OCI-LY1 (cell line): ENCODE measurements at regions not wholly inside any gene's neighbourhood (a gene's known extent, or its start where the extent isn't known, plus 50 kb on each side); places are given as distances from the start of the nearest gene placed in this dataset.

Experiments used
- H2AFZ ChIP-seq: fragments of 200-600 bp; sonication (generic), shearing (Covaris generic); 2 replicates; pipeline ENCODE4 v1.6.0; 2014; ENCODE audit warnings: antibody characterized with exemption, mild to moderate bottlenecking, low read length
- H3F3A ChIP-seq: fragments of 200-600 bp; sonication (generic), shearing (Covaris generic); 2 replicates; pipeline ENCODE4 v1.6.0; 2014; ENCODE audit warnings: mild to moderate bottlenecking, antibody characterized with exemption, low read length, moderate library complexity; ENCODE audit not compliant: insufficient read depth
- H3K27ac ChIP-seq: fragments of 200-600 bp; sonication (generic); 2 replicates; pipeline ENCODE4 v1.5.1; 2014; ENCODE audit warnings: low read length, mixed run types, mild to moderate bottlenecking, low read depth; ENCODE audit not compliant: poor library complexity, severe bottlenecking
- H3K27me3 ChIP-seq: fragments of 200-600 bp; sonication (generic); 2 replicates; pipeline ENCODE4 v1.6.0; 2014; ENCODE audit warnings: antibody characterized with exemption, mild to moderate bottlenecking, low read length, moderate library complexity; ENCODE audit not compliant: insufficient read depth
- H3K36me3 ChIP-seq: fragments of 200-600 bp; sonication (generic); 2 replicates; pipeline ENCODE4 v1.6.1; 2014; ENCODE audit warnings: mild to moderate bottlenecking, antibody characterized with exemption, low read length, moderate library complexity, mixed read lengths; ENCODE audit not compliant: insufficient read depth
- H3K4me1 ChIP-seq: fragments of 200-600 bp; sonication (generic); 2 replicates; pipeline ENCODE4 v1.5.1; 2014; ENCODE audit warnings: mild to moderate bottlenecking, low read length, moderate library complexity; ENCODE audit not compliant: insufficient read depth, severe bottlenecking
- H3K4me2 ChIP-seq: fragments of 200-600 bp; sonication (generic), shearing (Covaris generic); 2 replicates; pipeline ENCODE4 v1.6.1; 2014; ENCODE audit warnings: low read length
- H3K4me3 ChIP-seq: fragments of 200-600 bp; sonication (generic); 2 replicates; pipeline ENCODE4 v1.5.1; 2014; ENCODE audit warnings: low read length, low read depth, mild to moderate bottlenecking, mixed read lengths; ENCODE audit not compliant: poor library complexity, severe bottlenecking
- H3K79me2 ChIP-seq: fragments of 200-600 bp; shearing (Covaris generic); 2 replicates; pipeline ENCODE4 v1.6.1; 2016; ENCODE audit warnings: mixed run types, low read length, mixed read lengths; ENCODE audit not compliant: insufficient read depth
- H3K9ac ChIP-seq: fragments of 200-600 bp; sonication (generic), shearing (Covaris generic); 2 replicates; pipeline ENCODE4 v1.6.1; 2014; ENCODE audit warnings: mild to moderate bottlenecking, low read length, mixed read lengths
- H3K9me2 ChIP-seq: fragments of 200-600 bp; sonication (generic), shearing (Covaris generic); 2 replicates; pipeline ENCODE4 v1.6.1; 2014; ENCODE audit warnings: low read depth, mild to moderate bottlenecking, low read length, mixed read lengths
- H3K9me3 ChIP-seq: fragments of 200-600 bp; shearing (Covaris generic); 2 replicates; pipeline ENCODE4 v1.6.1; 2014; ENCODE audit warnings: low read length, mixed read lengths
- H4K20me1 ChIP-seq: fragments of 200-600 bp; sonication (generic), shearing (Covaris generic); 2 replicates; pipeline ENCODE4 v1.6.0; 2016; ENCODE audit warnings: mild to moderate bottlenecking, low read length; ENCODE audit not compliant: insufficient read depth
- EZH2 ChIP-seq: fragments of 200-600 bp; sonication (generic), shearing (Covaris generic); IDR thresholded peaks from 2 replicates; pipeline ENCODE4 v1.8.0; 2017; ENCODE audit warnings: borderline replicate concordance, mixed run types, mild to moderate bottlenecking, antibody characterized with exemption, low read length, moderate library complexity, mixed read lengths
- TF ChIP-seq, protein P1 (sequence below): fragments of 200-600 bp; sonication (generic), shearing (Covaris generic); IDR thresholded peaks from 2 replicates; pipeline ENCODE4 v1.5.1; 2017; ENCODE audit warnings: mild to moderate bottlenecking, antibody characterized with exemption, low read length, moderate library complexity, mixed read lengths

GRCh38 chr14:101071493-101071906, 168.0 kb upstream of the RTL1 start:
- H3K27ac ChIP-seq = no peak overlapping the region
- H3K27me3 ChIP-seq = no peaks in the 10 kb centered on the region
- H2AFZ ChIP-seq = no peak overlapping the region
- H3K9me3 ChIP-seq = no peaks in the 10 kb centered on the region
- no peaks in the 10 kb centered on the region for H3K36me3 ChIP-seq
- H4K20me1 ChIP-seq = no peaks in the 10 kb centered on the region
- no peak overlapping the region for H3K9ac ChIP-seq
- no peaks in the 10 kb centered on the region for H3K9me2 ChIP-seq
- TF ChIP-seq, protein P1, sequence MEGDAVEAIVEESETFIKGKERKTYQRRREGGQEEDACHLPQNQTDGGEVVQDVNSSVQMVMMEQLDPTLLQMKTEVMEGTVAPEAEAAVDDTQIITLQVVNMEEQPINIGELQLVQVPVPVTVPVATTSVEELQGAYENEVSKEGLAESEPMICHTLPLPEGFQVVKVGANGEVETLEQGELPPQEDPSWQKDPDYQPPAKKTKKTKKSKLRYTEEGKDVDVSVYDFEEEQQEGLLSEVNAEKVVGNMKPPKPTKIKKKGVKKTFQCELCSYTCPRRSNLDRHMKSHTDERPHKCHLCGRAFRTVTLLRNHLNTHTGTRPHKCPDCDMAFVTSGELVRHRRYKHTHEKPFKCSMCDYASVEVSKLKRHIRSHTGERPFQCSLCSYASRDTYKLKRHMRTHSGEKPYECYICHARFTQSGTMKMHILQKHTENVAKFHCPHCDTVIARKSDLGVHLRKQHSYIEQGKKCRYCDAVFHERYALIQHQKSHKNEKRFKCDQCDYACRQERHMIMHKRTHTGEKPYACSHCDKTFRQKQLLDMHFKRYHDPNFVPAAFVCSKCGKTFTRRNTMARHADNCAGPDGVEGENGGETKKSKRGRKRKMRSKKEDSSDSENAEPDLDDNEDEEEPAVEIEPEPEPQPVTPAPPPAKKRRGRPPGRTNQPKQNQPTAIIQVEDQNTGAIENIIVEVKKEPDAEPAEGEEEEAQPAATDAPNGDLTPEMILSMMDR = no peak
- TF ChIP-seq EZH2 = no peak
- H3K4me1 ChIP-seq = no peaks in the 10 kb centered on the region
- no peaks in the 10 kb centered on the region for H3K79me2 ChIP-seq
- H3K4me2 ChIP-seq = no peak overlapping the region
- H3K4me3 ChIP-seq = no peak overlapping the region
- H3F3A ChIP-seq = no peaks in the 10 kb centered on the region

GRCh38 chr14:101072070-101072469, 168.5 kb upstream of the RTL1 start:
- no peak overlapping the region for H3K4me2 ChIP-seq
- H3K27ac ChIP-seq = no peak overlapping the region
- H3K4me1 ChIP-seq = no peaks in the 10 kb centered on the region

GRCh38 chr14:101072531-101072930, 169.0 kb upstream of the RTL1 start:
- Histone ChIP-seq H3K4me1 (no peaks in the 10 kb centered on the region), H3K36me3 (no peaks in the 10 kb centered on the region), H3K27ac (no peak overlapping the region), H3K9me2 (no peaks in the 10 kb centered on the region), H2AFZ (no peak overlapping the region), H4K20me1 (no peaks in the 10 kb centered on the region), H3K4me2 (no peak overlapping the region), H3K79me2 (no peaks in the 10 kb centered on the region), H3K27me3 (no peaks in the 10 kb centered on the region), H3K4me3 (no peak overlapping the region), H3K9me3 (no peaks in the 10 kb centered on the region), H3F3A (no peaks in the 10 kb centered on the region), H3K9ac (no peak overlapping the region)
- no peak for TF ChIP-seq EZH2
- TF ChIP-seq, protein P1 = no peak

More at GRCh38 chr14:101072070-101072469, 168.5 kb upstream of the RTL1 start:
- Histone ChIP-seq H3K36me3 (no peaks in the 10 kb centered on the region), H3K9ac (no peak overlapping the region), H3K4me3 (no peak overlapping the region), H3K79me2 (no peaks in the 10 kb centered on the region), H3K9me2 (no peaks in the 10 kb centered on the region), H4K20me1 (no peaks in the 10 kb centered on the region), H3K27me3 (no peaks in the 10 kb centered on the region), H2AFZ (no peak overlapping the region), H3K9me3 (no peaks in the 10 kb centered on the region), H3F3A (no peaks in the 10 kb centered on the region)
- TF ChIP-seq EZH2 = no peak
- TF ChIP-seq, protein P1 = no peak
